ENCODE measurements at regions not wholly inside any gene's neighbourhood (a gene's known extent, or its start where the extent isn't known, plus 50 kb on each side); places are given as distances from the start of the nearest gene placed in this dataset.
"Not testable (repeated sequence)": the region's sequence is repeated elsewhere in the genome, so short reads cannot be mapped to it uniquely, and the experiment has no call there.

DNA sequence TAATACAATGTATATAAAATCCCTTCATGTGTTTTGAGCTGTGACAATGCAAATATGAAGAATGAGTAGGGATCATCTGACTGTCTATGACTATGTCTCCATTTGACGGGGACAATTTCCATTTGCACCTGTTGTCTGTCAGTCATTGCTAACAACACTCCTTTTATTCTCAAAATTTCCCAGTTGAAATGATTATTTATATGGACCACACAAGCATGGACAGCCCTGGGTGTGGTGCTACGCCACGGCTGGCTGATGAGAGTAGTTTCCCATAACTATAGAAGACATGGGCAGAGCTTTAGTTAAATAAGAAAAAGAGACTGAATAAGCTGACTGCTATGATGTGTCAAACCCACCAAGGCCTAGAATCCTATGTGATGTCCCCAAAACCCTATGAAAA, 135.8 kb downstream of the MAP3K21 start:
- Histone ChIP-seq H3K9me2 (replicated peaks; ENCODE audit: insufficient read depth, low read length) (no peaks in the 10 kb centered on the region), H4K20me1 (ENCODE audit: insufficient read depth, low read length) (no peaks in the 10 kb centered on the region), H3F3A (ENCODE audit: insufficient read depth, low read length) (no peaks in the 10 kb centered on the region), H3K27ac (ENCODE audit: low read length) (no peak overlapping the region), H3K4me1 (ENCODE audit: low read length) (no peaks in the 10 kb centered on the region), H3K27me3 (replicated peaks; ENCODE audit: insufficient read depth, low read length) (no peaks in the 10 kb centered on the region), H3K36me3 (replicated peaks; ENCODE audit: insufficient read depth, low read length) (no peaks in the 10 kb centered on the region), H3K4me3 (ENCODE audit: low read length) (no peak overlapping the region), H3K79me2 (ENCODE audit: low read length) (no peaks in the 10 kb centered on the region), H3K9ac (ENCODE audit: low read length) (no peak overlapping the region), H3K9me3 (replicated peaks; ENCODE audit: insufficient read depth, low read length) (no peaks in the 10 kb centered on the region), H2AFZ (ENCODE audit: low read length) (no peak overlapping the region), H3K4me2 (ENCODE audit: low read depth, low read length) (no peak overlapping the region)
- DNase-seq, result no peak
- TF ChIP-seq EZH2phosphoT487 (IDR thresholded peaks at IDR 0.05; ENCODE audit: low read length) (no peak), EZH2 (optimal IDR thresholded peaks at IDR 0.05; ENCODE audit: low read depth, low read length) (no peak)
- TF ChIP-seq, protein P1, sequence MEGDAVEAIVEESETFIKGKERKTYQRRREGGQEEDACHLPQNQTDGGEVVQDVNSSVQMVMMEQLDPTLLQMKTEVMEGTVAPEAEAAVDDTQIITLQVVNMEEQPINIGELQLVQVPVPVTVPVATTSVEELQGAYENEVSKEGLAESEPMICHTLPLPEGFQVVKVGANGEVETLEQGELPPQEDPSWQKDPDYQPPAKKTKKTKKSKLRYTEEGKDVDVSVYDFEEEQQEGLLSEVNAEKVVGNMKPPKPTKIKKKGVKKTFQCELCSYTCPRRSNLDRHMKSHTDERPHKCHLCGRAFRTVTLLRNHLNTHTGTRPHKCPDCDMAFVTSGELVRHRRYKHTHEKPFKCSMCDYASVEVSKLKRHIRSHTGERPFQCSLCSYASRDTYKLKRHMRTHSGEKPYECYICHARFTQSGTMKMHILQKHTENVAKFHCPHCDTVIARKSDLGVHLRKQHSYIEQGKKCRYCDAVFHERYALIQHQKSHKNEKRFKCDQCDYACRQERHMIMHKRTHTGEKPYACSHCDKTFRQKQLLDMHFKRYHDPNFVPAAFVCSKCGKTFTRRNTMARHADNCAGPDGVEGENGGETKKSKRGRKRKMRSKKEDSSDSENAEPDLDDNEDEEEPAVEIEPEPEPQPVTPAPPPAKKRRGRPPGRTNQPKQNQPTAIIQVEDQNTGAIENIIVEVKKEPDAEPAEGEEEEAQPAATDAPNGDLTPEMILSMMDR (IDR thresholded peaks at IDR 0.05; ENCODE audit: low read length), result no peak

GRCh38 chr1:233465745-233466343, 138.3 kb downstream of the MAP3K21 start:
- Histone ChIP-seq H3F3A (ENCODE audit: insufficient read depth, low read length) (no peaks in the 10 kb centered on the region), H3K27ac (ENCODE audit: low read length) (no peak overlapping the region), H3K9ac (ENCODE audit: low read length) (no peak overlapping the region), H3K4me3 (ENCODE audit: low read length) (no peak overlapping the region), H3K4me2 (ENCODE audit: low read depth, low read length) (no peak overlapping the region), H3K9me3 (replicated peaks; ENCODE audit: insufficient read depth, low read length) (no peaks in the 10 kb centered on the region), H3K4me1 (ENCODE audit: low read length) (no peaks in the 10 kb centered on the region), H3K27me3 (replicated peaks; ENCODE audit: insufficient read depth, low read length) (no peaks in the 10 kb centered on the region), H3K9me2 (replicated peaks; ENCODE audit: insufficient read depth, low read length) (no peaks in the 10 kb centered on the region), H2AFZ (ENCODE audit: low read length) (no peak overlapping the region), H4K20me1 (ENCODE audit: insufficient read depth, low read length) (no peaks in the 10 kb centered on the region), H3K36me3 (replicated peaks; ENCODE audit: insufficient read depth, low read length) (no peaks in the 10 kb centered on the region), H3K79me2 (ENCODE audit: low read length) (no peaks in the 10 kb centered on the region)
- TF ChIP-seq, protein P1 (IDR thresholded peaks at IDR 0.05; ENCODE audit: low read length), result no peak
- no peak for TF ChIP-seq EZH2 (optimal IDR thresholded peaks at IDR 0.05; ENCODE audit: low read depth, low read length)
- no peak for TF ChIP-seq EZH2phosphoT487 (IDR thresholded peaks at IDR 0.05; ENCODE audit: low read length)
- DNase-seq, result no peak

GRCh38 chr1:233470741-233471499, 143.0 kb upstream of the KCNK1 start:
- no peak overlapping the region for H2AFZ ChIP-seq (ENCODE audit: low read length)
- no peak overlapping the region for H3K9ac ChIP-seq (ENCODE audit: low read length)
- H3K36me3 ChIP-seq (replicated peaks; ENCODE audit: insufficient read depth, low read length), result no peaks in the 10 kb centered on the region
- H3K27me3 ChIP-seq (replicated peaks; ENCODE audit: insufficient read depth, low read length), result no peaks in the 10 kb centered on the region
- no peaks in the 10 kb centered on the region for H3K4me1 ChIP-seq (ENCODE audit: low read length)
- no peaks in the 10 kb centered on the region for H3K79me2 ChIP-seq (ENCODE audit: low read length)
- no peaks in the 10 kb centered on the region for H3K9me2 ChIP-seq (replicated peaks; ENCODE audit: insufficient read depth, low read length)
- DNase-seq, result no peak
- H3K4me2 ChIP-seq (ENCODE audit: low read depth, low read length), result no peak overlapping the region
- no peak overlapping the region for H3K4me3 ChIP-seq (ENCODE audit: low read length)
- H3K9me3 ChIP-seq (replicated peaks; ENCODE audit: insufficient read depth, low read length), result no peaks in the 10 kb centered on the region
- H4K20me1 ChIP-seq (ENCODE audit: insufficient read depth, low read length), result no peaks in the 10 kb centered on the region
- TF ChIP-seq, protein P1 (IDR thresholded peaks at IDR 0.05; ENCODE audit: low read length), result no peak
- no peak for TF ChIP-seq EZH2 (optimal IDR thresholded peaks at IDR 0.05; ENCODE audit: low read depth, low read length)
- no peak for TF ChIP-seq EZH2phosphoT487 (IDR thresholded peaks at IDR 0.05; ENCODE audit: low read length)
- H3F3A ChIP-seq (ENCODE audit: insufficient read depth, low read length), result no peaks in the 10 kb centered on the region
- no peak overlapping the region for H3K27ac ChIP-seq (ENCODE audit: low read length)

- not testable (repeated sequence) for H3K27ac ChIP-seq (ENCODE audit: low read length); H3K9me3 ChIP-seq (replicated peaks; ENCODE audit: insufficient read depth, low read length); H3K9ac ChIP-seq (ENCODE audit: low read length); H2AFZ ChIP-seq (ENCODE audit: low read length); DNase-seq; H3F3A ChIP-seq (ENCODE audit: insufficient read depth, low read length); H3K4me1 ChIP-seq (ENCODE audit: low read length); H3K36me3 ChIP-seq (replicated peaks; ENCODE audit: insufficient read depth, low read length); H4K20me1 ChIP-seq (ENCODE audit: insufficient read depth, low read length); H3K79me2 ChIP-seq (ENCODE audit: low read length); H3K27me3 ChIP-seq (replicated peaks; ENCODE audit: insufficient read depth, low read length); H3K9me2 ChIP-seq (replicated peaks; ENCODE audit: insufficient read depth, low read length); H3K4me3 ChIP-seq (ENCODE audit: low read length); H3K4me2 ChIP-seq (ENCODE audit: low read depth, low read length)
These were observed 142.1 kb upstream of the KCNK1 start for GRCh38 chr1:233471851-233472250.

- not testable (repeated sequence) for H3K27me3 ChIP-seq (replicated peaks; ENCODE audit: insufficient read depth, low read length); H3K79me2 ChIP-seq (ENCODE audit: low read length); DNase-seq; H3K9me2 ChIP-seq (replicated peaks; ENCODE audit: insufficient read depth, low read length); H3F3A ChIP-seq (ENCODE audit: insufficient read depth, low read length); H3K4me3 ChIP-seq (ENCODE audit: low read length); H3K4me2 ChIP-seq (ENCODE audit: low read depth, low read length); H3K4me1 ChIP-seq (ENCODE audit: low read length); H4K20me1 ChIP-seq (ENCODE audit: insufficient read depth, low read length); H3K9ac ChIP-seq (ENCODE audit: low read length); H2AFZ ChIP-seq (ENCODE audit: low read length); H3K9me3 ChIP-seq (replicated peaks; ENCODE audit: insufficient read depth, low read length); H3K27ac ChIP-seq (ENCODE audit: low read length); H3K36me3 ChIP-seq (replicated peaks; ENCODE audit: insufficient read depth, low read length)
These were observed 141.1 kb upstream of the KCNK1 start for GRCh38 chr1:233472796-233473195.

All from MM.1S (cell line).